Mucosa of descending colon (tissue), 3 donors: ENCODE measurements at regions not wholly inside any gene's neighbourhood (a gene's known extent, or its start where the extent isn't known, plus 50 kb on each side); places are given as distances from the start of the nearest gene placed in this dataset.

Experiments used
- ATAC-seq: fragments of 200-7000 bp; cut with Tn5 transposase; one replicate; pipeline ENCODE4 v1.9.1; 2020; ENCODE audit warnings: mild to moderate bottlenecking, moderate library complexity
- DNase-seq, 3 donors: peaks; one replicate each; pipeline ENCODE4 v3.0.0-alpha.2; 2020
- H3K36me3 ChIP-seq: fragments of 200-600 bp; one replicate; pipeline ENCODE4 v1.8.0; 2021; ENCODE audit warnings: low read depth, mild to moderate bottlenecking
- H3K4me1 ChIP-seq: fragments of 200-600 bp; one replicate; pipeline ENCODE4 v1.8.0; 2021; ENCODE audit warnings: low read depth, mild to moderate bottlenecking
- H3K4me3 ChIP-seq: fragments of 200-600 bp; one replicate; pipeline ENCODE4 v1.8.0; 2021; ENCODE audit warnings: mild to moderate bottlenecking
- H3K9me3 ChIP-seq: fragments of 200-600 bp; one replicate; pipeline ENCODE4 v1.8.0; 2021; ENCODE audit warnings: mild to moderate bottlenecking
- CTCF ChIP-seq: fragments of 200-600 bp; IDR thresholded peaks from one replicate; pipeline ENCODE4 v1.8.0; 2022; ENCODE audit warnings: antibody characterized with exemption, mild to moderate bottlenecking
- intact Hi-C, 2 donors: fragments of 100-400 bp; cut with DNase I in 1 of 2; cut with micrococcal nuclease in 1 of 2; formaldehyde crosslinking; loops; one replicate each; pipeline versions ENCODE4 v1.11.0 to v1.11.1; 2022; cut with DNase I, micrococcal nuclease
- donor health status: DM: no; HTN: no; CAD: no; lungs with moderate emphysema.
- donor health status: DM: no; HTN: no; CAD: no.
- donor health status: DM: no; HTN: yes; CAD: no.

- TF ChIP-seq CTCF, result no peak
- no peaks in the 10 kb centered on the region for H3K9me3 ChIP-seq
- intact Hi-C loops, result no loop called here
- H3K4me3 ChIP-seq, result no peak overlapping the region
- ATAC-seq, result no peak
- DNase-seq, result no peak
- H3K4me1 ChIP-seq, result no peaks in the 10 kb centered on the region
- H3K36me3 ChIP-seq, result no peaks in the 10 kb centered on the region
These were observed 69.3 kb upstream of the TMPO start for GRCh38 chr12:98446060-98446459.

GRCh38 chr12:98446682-98447081, 68.7 kb upstream of the TMPO start:
- TF ChIP-seq CTCF, result no peak
- DNase-seq (no peak), ATAC-seq (no peak)
- intact Hi-C loops, result no loop called here
- Histone ChIP-seq H3K36me3 (no peaks in the 10 kb centered on the region), H3K4me3 (no peak overlapping the region), H3K9me3 (no peaks in the 10 kb centered on the region), H3K4me1 (no peaks in the 10 kb centered on the region)

- no peaks in the 10 kb centered on the region for H3K4me1 ChIP-seq
- H3K36me3 ChIP-seq, result no peaks in the 10 kb centered on the region
- intact Hi-C loops, result no loop called here
- no peak for ATAC-seq
- no peak for DNase-seq
- TF ChIP-seq CTCF, result no peak
- no peaks in the 10 kb centered on the region for H3K9me3 ChIP-seq
- H3K4me3 ChIP-seq, result no peak overlapping the region
These were observed 65.8 kb upstream of the TMPO start for GRCh38 chr12:98449584-98449983.

GRCh38 chr12:98453070-98453469, 62.3 kb upstream of the TMPO start:
- Histone ChIP-seq H3K36me3 (no peaks in the 10 kb centered on the region), H3K4me1 (peaks cover 5% of the 10 kb centered on the region), H3K9me3 (no peaks in the 10 kb centered on the region), H3K4me3 (no peak overlapping the region)
- DNase-seq (no peak), ATAC-seq (no peak)
- no peak for TF ChIP-seq CTCF
- intact Hi-C loops, result no loop called here

GRCh38 chr12:98453492-98453891, 61.9 kb upstream of the TMPO start:
- peaks cover 5% of the 10 kb centered on the region for H3K4me1 ChIP-seq
- DNase-seq (no peak), ATAC-seq (no peak)
- no peak overlapping the region for H3K4me3 ChIP-seq
- no peaks in the 10 kb centered on the region for H3K9me3 ChIP-seq
- no peak for TF ChIP-seq CTCF
- intact Hi-C loops, result no loop called here
- H3K36me3 ChIP-seq, result no peaks in the 10 kb centered on the region

GRCh38 chr12:98456041-98456440, 59.3 kb upstream of the TMPO start:
- H3K36me3 ChIP-seq, result no peaks in the 10 kb centered on the region
- no peak overlapping the region for H3K4me3 ChIP-seq
- no peak for DNase-seq
- ATAC-seq, result no peak
- intact Hi-C loops, result no loop called here
- H3K4me1 ChIP-seq, result peaks cover 5% of the 10 kb centered on the region
- TF ChIP-seq CTCF, result no peak
- H3K9me3 ChIP-seq, result no peaks in the 10 kb centered on the region
